ENCODE measurements at regions not wholly inside any gene's neighbourhood (a gene's known extent, or its start where the extent isn't known, plus 50 kb on each side); places are given as distances from the start of the nearest gene placed in this dataset.

- Histone ChIP-seq H3K9me3 (replicated peaks; ENCODE audit: control insufficient read depth, insufficient read depth, low read length) (no peaks in the 10 kb centered on the region), H3K27ac (ENCODE audit: control insufficient read depth, insufficient read depth) (no peak overlapping the region), H3K4me3 (no peak overlapping the region), H3K27me3 (replicated peaks in 1 of 2; ENCODE audit: control insufficient read depth in 2 of 2, insufficient read depth in 2 of 2, low read length in 1 of 2) (peaks cover 2 to 6% of the 10 kb centered on the region in 2 experiments; a peak in 3 of 4 replicates), H3K79me2 (ENCODE audit: control insufficient read depth, insufficient read depth, low read length) (no peaks in the 10 kb centered on the region), H3K4me1 (ENCODE audit: control insufficient read depth, insufficient read depth, low read length) (no peaks in the 10 kb centered on the region), H3K9ac (ENCODE audit: control insufficient read depth, insufficient read depth, low read length) (no peak overlapping the region), H3K4me2 (ENCODE audit: control insufficient read depth, insufficient read depth) (no peak overlapping the region), H4K20me1 (ENCODE audit: control insufficient read depth, insufficient read depth) (no peaks in the 10 kb centered on the region), H2AFZ (ENCODE audit: control insufficient read depth, low read depth, low read length) (no peak overlapping the region), H3K36me3 (ENCODE audit: control insufficient read depth in 2 of 2, insufficient read depth in 2 of 2, low read length in 1 of 2) (no peaks in the 10 kb centered on the region)
- ChIA-PET RAD21 (ENCODE audit: unreplicated experiment) (interaction anchor here (0.8 kb wide), 1 partner anchor 255 kb away, joined by 3 read pairs; no protein-coding TSS in a partner anchor), POLR2A (no interaction called here), SMC1A (ENCODE audit: uncharacterized antibody, unreplicated experiment) (interaction anchor here (0.9 to 2.0 kb wide), 4 partner anchors 8 to 255 kb away, joined by 3 to 7 read pairs (median 3); no protein-coding TSS in a partner anchor), CTCF (interaction anchor here (0.6 to 2.7 kb wide), 3 partner anchors 9 to 254 kb away, joined by 3 to 15 read pairs (median 3); no protein-coding TSS in a partner anchor)
- ATAC-seq (no peak), DNase-seq (ENCODE audit: low read depth, low spot score) (no peak), FAIRE-seq (no peak)
- intact Hi-C loops (cut with micrococcal nuclease; ENCODE audit: unreplicated experiment): no loop called here
- 30% methylated on average over 11 of the region's 11 CpGs for whole genome bisulfite sequencing (ENCODE audit: insufficient coverage, insufficient replicate concordance, low lambda C conversion rate, missing lambda C conversion rate)
- BruUV-seq (replicated peaks): no TSS peak
- in situ Hi-C loops (cut with MboI): no loop called here
- TF ChIP-seq RUNX3 (IDR thresholded peaks at IDR 0.05; ENCODE audit: low read length) (no peak), SP1 (IDR thresholded peaks at IDR 0.05; ENCODE audit: low read depth, low read length) (no peak), MLLT1 (IDR thresholded peaks at IDR 0.05) (no peak), RELA (IDR thresholded peaks at IDR 0.05; ENCODE audit: borderline replicate concordance, partially characterized antibody) (no peak), ZBTB33 (IDR thresholded peaks at IDR 0.05) (no peak), SMAD1 (IDR thresholded peaks at IDR 0.05; ENCODE audit: low read depth, partially characterized antibody) (no peak), KDM1A (IDR thresholded peaks at IDR 0.05; ENCODE audit: borderline replicate concordance) (no peak), RB1 (IDR thresholded peaks at IDR 0.05; ENCODE audit: borderline replicate concordance) (no peak), ZNF24 (IDR thresholded peaks at IDR 0.05) (no peak), STAT1 (conservative IDR thresholded peaks at IDR 0.05) (no peak), E4F1 (IDR thresholded peaks at IDR 0.05; ENCODE audit: borderline replicate concordance, partially characterized antibody) (no peak), SREBF2 (IDR thresholded peaks at IDR 0.05; ENCODE audit: low read length) (no peak), RCOR1 (conservative IDR thresholded peaks at IDR 0.05; ENCODE audit: low read depth, low read length) (no peak), POLR2AphosphoS2 (IDR thresholded peaks at IDR 0.05; ENCODE audit: low read depth, low read length) (no peak), NFYB (IDR thresholded peaks at IDR 0.05; ENCODE audit: insufficient read depth, low read depth, low read length) (no peak)
Observed at GRCh38 chr3:13198264-13198879, 125.1 kb upstream of the IQSEC1 start.
